ENCODE measurements at regions not wholly inside any gene's neighbourhood (a gene's known extent, or its start where the extent isn't known, plus 50 kb on each side); places are given as distances from the start of the nearest gene placed in this dataset.

- TF ChIP-seq EGR1 (IDR thresholded peaks at IDR 0.05; ENCODE audit: borderline replicate concordance, low read depth, low read length), result no peak
Measured at GRCh38 chr12:107231303-107231702, 138.0 kb upstream of the CRY1 start (continued).

- no peak for DNase-seq (ENCODE audit: low read depth in 1 of 2, low spot score in 2 of 2)
Measured at GRCh38 chr12:107233551-107233950, 140.2 kb upstream of the CRY1 start.

More at GRCh38 chr12:107233551-107233950, 140.2 kb upstream of the CRY1 start:
- no peaks in the 10 kb centered on the region for H3K79me1 ChIP-seq (ENCODE audit: low read depth, low read length)
- H3K36me3 ChIP-seq (ENCODE audit: control insufficient read depth in 2 of 4, insufficient read depth in 4 of 4, low read length in 3 of 4), result no peaks in the 10 kb centered on the region
- H3K18ac ChIP-seq (ENCODE audit: extremely low read depth, low read length), result no peak overlapping the region
- no peak overlapping the region for H2BK120ac ChIP-seq (replicated peaks; ENCODE audit: low read depth, low read length)
- no peak overlapping the region for H2BK5ac ChIP-seq (ENCODE audit: low read depth, low read length)
- CTCF ChIA-PET (ENCODE audit: partially characterized antibody), result interaction anchor here (1.0 to 1.7 kb wide), 3 partner anchors 11 to 101 kb away, joined by 3 to 5 read pairs (median 4); no protein-coding TSS in a partner anchor
- TF ChIP-seq SRF (IDR thresholded peaks at IDR 0.05; ENCODE audit: low read depth, low read length), result no peak
- no peak for TF ChIP-seq SP1 (IDR thresholded peaks at IDR 0.05; ENCODE audit: low read depth, low read length)
- TF ChIP-seq TAF7 (optimal IDR thresholded peaks at IDR 0.05; ENCODE audit: borderline replicate concordance, low read depth, low read length), result no peak
- no peak overlapping the region for H3K4me3 ChIP-seq (ENCODE audit: extremely low read depth in 1 of 4, insufficient read depth in 2 of 4, low read depth in 3 of 4, low read length in 4 of 4)
- H2BK15ac ChIP-seq (ENCODE audit: low read length), result no peak overlapping the region
- H2BK12ac ChIP-seq (ENCODE audit: low read depth, low read length), result no peak overlapping the region
- H4K91ac ChIP-seq (replicated peaks; ENCODE audit: insufficient read length, low read length), result no peak overlapping the region
- WGBS, 2 experiments (ENCODE audit: extremely low coverage in 1 of 2, insufficient coverage in 1 of 2, insufficient read length in 1 of 2, insufficient replicate concordance in 2 of 2, low coverage in 1 of 2, low lambda C conversion rate in 2 of 2, missing lambda C conversion rate in 1 of 2), result 95% methylated on average over 3 of the region's 3 CpGs; no CpG with 5 or more reads in 1 of the 2 experiments
- no peaks in the 10 kb centered on the region for H3K4me1 ChIP-seq (replicated peaks in 1 of 4; ENCODE audit: control insufficient read depth in 3 of 4, insufficient read depth in 4 of 4, low read length in 3 of 4)
- POLR2A ChIA-PET (ENCODE audit: partially characterized antibody), result no interaction called here
- no peak overlapping the region for H2AFZ ChIP-seq (ENCODE audit: low read length)
- H4K8ac ChIP-seq (ENCODE audit: extremely low read depth, insufficient read depth, low read length), result no peak overlapping the region
- H3K23me2 ChIP-seq (ENCODE audit: low read depth, low read length), result no peaks in the 10 kb centered on the region
- H4K20me1 ChIP-seq (replicated peaks in 1 of 2; ENCODE audit: control insufficient read depth in 1 of 2, insufficient read depth in 2 of 2, low read length in 2 of 2), result no peaks in the 10 kb centered on the region
- no peak overlapping the region for H3K14ac ChIP-seq (ENCODE audit: insufficient read length)
- H3K79me2 ChIP-seq (ENCODE audit: control insufficient read depth in 1 of 2, insufficient read depth in 2 of 2, low read length in 2 of 2), result no peaks in the 10 kb centered on the region
- H4K5ac ChIP-seq (ENCODE audit: insufficient read length, low read depth, low read length), result no peak overlapping the region
- no peak overlapping the region for H3K4me2 ChIP-seq (ENCODE audit: insufficient read depth in 1 of 2, low read depth in 2 of 2, low read length in 2 of 2)
- H3K9ac ChIP-seq (replicated peaks in 1 of 4; ENCODE audit: extremely low read depth in 1 of 4, low read depth in 3 of 4, low read length in 3 of 4), result no peak overlapping the region
- H3K9me3 ChIP-seq (ENCODE audit: insufficient read depth in 2 of 2, low read depth in 1 of 2, low read length in 1 of 2), result no peaks in the 10 kb centered on the region
- no peak overlapping the region for H3K4ac ChIP-seq (replicated peaks; ENCODE audit: insufficient read length, low read depth, low read length)
- no peak for FAIRE-seq
- no peak overlapping the region for H3K27ac ChIP-seq (ENCODE audit: low read depth, low read length)
- no peak overlapping the region for H2BK20ac ChIP-seq (ENCODE audit: low read length)
- H2AK5ac ChIP-seq (ENCODE audit: low read depth, low read length), result no peak overlapping the region
- no peak overlapping the region for H3K56ac ChIP-seq (replicated peaks; ENCODE audit: insufficient read length, low read depth, low read length)
- no peaks in the 10 kb centered on the region for H3K27me3 ChIP-seq (replicated peaks in 1 of 4; ENCODE audit: control insufficient read depth in 3 of 4, extremely low read depth in 1 of 4, insufficient read depth in 3 of 4, low read length in 3 of 4)
- H3K23ac ChIP-seq (ENCODE audit: insufficient read length), result no peak overlapping the region

Measured in H1 (cell line).